ENCODE measurements at regions not wholly inside any gene's neighbourhood (a gene's known extent, or its start where the extent isn't known, plus 50 kb on each side); places are given as distances from the start of the nearest gene placed in this dataset.

DNA sequence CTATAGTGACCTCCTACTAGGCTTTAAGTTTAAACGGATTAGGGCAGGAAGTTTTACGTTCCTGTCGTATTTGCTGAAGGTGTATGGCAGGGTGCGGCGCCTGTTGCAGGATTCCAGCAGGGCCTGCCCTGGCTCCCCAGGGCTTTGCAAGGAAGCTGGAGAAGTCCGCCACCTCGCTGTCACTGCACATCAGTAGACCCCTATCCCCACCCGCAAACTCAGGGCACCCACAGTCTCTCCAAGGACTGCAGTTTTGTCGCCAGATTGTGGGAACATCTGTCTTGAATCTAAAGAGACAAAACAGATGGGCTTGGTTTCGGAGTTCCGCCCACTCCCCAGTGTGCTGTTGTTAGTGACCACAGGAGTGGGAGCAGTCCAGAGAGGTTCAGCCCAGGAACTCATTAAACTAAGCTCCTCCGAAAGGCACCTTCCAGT, 110.8 kb downstream of the CDC7 start:
- TF ChIP-seq, protein P1, sequence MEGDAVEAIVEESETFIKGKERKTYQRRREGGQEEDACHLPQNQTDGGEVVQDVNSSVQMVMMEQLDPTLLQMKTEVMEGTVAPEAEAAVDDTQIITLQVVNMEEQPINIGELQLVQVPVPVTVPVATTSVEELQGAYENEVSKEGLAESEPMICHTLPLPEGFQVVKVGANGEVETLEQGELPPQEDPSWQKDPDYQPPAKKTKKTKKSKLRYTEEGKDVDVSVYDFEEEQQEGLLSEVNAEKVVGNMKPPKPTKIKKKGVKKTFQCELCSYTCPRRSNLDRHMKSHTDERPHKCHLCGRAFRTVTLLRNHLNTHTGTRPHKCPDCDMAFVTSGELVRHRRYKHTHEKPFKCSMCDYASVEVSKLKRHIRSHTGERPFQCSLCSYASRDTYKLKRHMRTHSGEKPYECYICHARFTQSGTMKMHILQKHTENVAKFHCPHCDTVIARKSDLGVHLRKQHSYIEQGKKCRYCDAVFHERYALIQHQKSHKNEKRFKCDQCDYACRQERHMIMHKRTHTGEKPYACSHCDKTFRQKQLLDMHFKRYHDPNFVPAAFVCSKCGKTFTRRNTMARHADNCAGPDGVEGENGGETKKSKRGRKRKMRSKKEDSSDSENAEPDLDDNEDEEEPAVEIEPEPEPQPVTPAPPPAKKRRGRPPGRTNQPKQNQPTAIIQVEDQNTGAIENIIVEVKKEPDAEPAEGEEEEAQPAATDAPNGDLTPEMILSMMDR (IDR thresholded peaks at IDR 0.05): no peak
- TF ChIP-seq POLR2AphosphoS5 (IDR thresholded peaks at IDR 0.05; ENCODE audit: low read depth, low read length): no peak

All from Panc1 (cell line).